Neural progenitor cell (in vitro differentiated cells): ENCODE measurements at regions not wholly inside any gene's neighbourhood (a gene's known extent, or its start where the extent isn't known, plus 50 kb on each side); places are given as distances from the start of the nearest gene placed in this dataset.

Source experiments
- DNase-seq: peaks from one replicate; pipeline ENCODE4 v3.0.0-alpha.2; 2016; ENCODE audit warnings: low spot score
- H2AFZ ChIP-seq: fragments of 200-600 bp; sonication (generic); replicated peaks from 2 replicates; pipeline ENCODE4 v1.6.1; 2016; ENCODE audit warnings: antibody characterized with exemption
- H3F3A ChIP-seq: fragments of 200-600 bp; sonication (generic); 2 replicates; pipeline ENCODE4 v1.6.1; 2016; ENCODE audit warnings: antibody characterized with exemption, low read depth
- H3K27ac ChIP-seq: fragments of 200-600 bp; sonication (generic); 2 replicates; pipeline ENCODE4 v1.5.1; 2016; ENCODE audit warnings: mild to moderate bottlenecking
- H3K27me3 ChIP-seq: fragments of 200-600 bp; sonication (generic); 2 replicates; pipeline ENCODE4 v1.6.1; 2016; ENCODE audit warnings: mild to moderate bottlenecking, moderate library complexity
- H3K36me3 ChIP-seq: fragments of 200-600 bp; sonication (generic); 2 replicates; pipeline ENCODE4 v1.5.1; 2016
- H3K4me1 ChIP-seq: fragments of 200-600 bp; sonication (generic); 2 replicates; pipeline ENCODE4 v1.6.1; 2016; ENCODE audit warnings: mixed run types
- H3K4me2 ChIP-seq: fragments of 200-600 bp; sonication (generic); 2 replicates; pipeline ENCODE4 v1.6.1; 2016
- H3K4me3 ChIP-seq: fragments of 200-600 bp; sonication (generic); 2 replicates; pipeline ENCODE4 v1.5.1; 2016
- H3K79me2 ChIP-seq: fragments of 200-600 bp; sonication (generic); 2 replicates; pipeline ENCODE4 v1.6.1; 2016; ENCODE audit warnings: low read depth
- H3K9ac ChIP-seq: fragments of 200-600 bp; sonication (generic); 2 replicates; pipeline ENCODE4 v1.6.1; 2016
- H3K9me3 ChIP-seq: fragments of 200-600 bp; sonication (generic); 2 replicates; pipeline ENCODE4 v1.5.1; 2016; ENCODE audit warnings: low read depth
- H4K20me1 ChIP-seq: fragments of 200-600 bp; sonication (generic); 2 replicates; pipeline ENCODE4 v1.6.1; 2016; ENCODE audit warnings: low read depth
- H3K27ac Mint-ChIP-seq: 3 replicates; pipeline ENCODE4 v1.8.0; 2021; ENCODE audit warnings: mixed read lengths
- H3K27me3 Mint-ChIP-seq: 2 replicates; pipeline ENCODE4 v1.8.0; 2022; ENCODE audit warnings: low read depth, mild to moderate bottlenecking, inconsistent platforms, moderate library complexity, mixed read lengths; ENCODE audit not compliant: insufficient read depth
- H3K36me3 Mint-ChIP-seq: 3 replicates; pipeline ENCODE4 v1.8.0; 2021; ENCODE audit warnings: mixed read lengths
- H3K4me1 Mint-ChIP-seq: 3 replicates; pipeline ENCODE4 v1.8.0; 2021; ENCODE audit warnings: mixed read lengths
- H3K4me3 Mint-ChIP-seq: 3 replicates; pipeline ENCODE4 v1.8.0; 2021; ENCODE audit warnings: mild to moderate bottlenecking, moderate library complexity, mixed read lengths
- H3K9me3 Mint-ChIP-seq: 3 replicates; pipeline ENCODE4 v1.8.0; 2020; ENCODE audit warnings: mixed read lengths
- EZH2 ChIP-seq: fragments of 200-600 bp; sonication (generic); IDR thresholded peaks from 2 replicates; pipeline ENCODE4 v1.6.1; 2017; ENCODE audit warnings: antibody characterized with exemption, mild to moderate bottlenecking, moderate library complexity
- EZH2phosphoT487 ChIP-seq: fragments of 200-600 bp; sonication (generic); IDR thresholded peaks from 2 replicates; pipeline ENCODE4 v1.6.1; 2017; ENCODE audit warnings: antibody characterized with exemption
- TF ChIP-seq, protein P1 (sequence below): fragments of 200-600 bp; sonication (generic); IDR thresholded peaks from 2 replicates; pipeline ENCODE4 v1.5.1; 2017; ENCODE audit warnings: antibody characterized with exemption, mild to moderate bottlenecking

DNA sequence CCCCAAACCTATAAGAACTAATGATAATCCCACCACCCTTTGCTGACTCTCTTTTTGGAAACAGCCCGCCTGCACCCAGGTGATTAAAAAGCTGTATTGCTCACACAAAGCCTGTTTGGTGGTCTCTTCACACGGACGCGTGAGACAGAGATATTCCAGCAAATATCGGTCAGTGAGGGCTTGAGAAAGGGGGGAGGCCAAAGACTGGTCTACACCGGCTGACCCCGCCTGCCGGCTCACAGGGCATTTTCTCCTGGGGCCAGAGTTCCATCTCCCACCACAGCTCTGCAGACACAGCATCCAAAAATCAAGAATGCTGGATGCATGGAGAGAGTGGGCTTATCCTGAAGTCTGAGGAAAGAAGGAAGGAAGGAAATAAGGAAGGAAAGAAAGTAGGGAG is 176.0 kb downstream of the SHOX start:
- Histone ChIP-seq H3K9ac (no peak overlapping the region), H3K4me1 (peaks cover 18% of the 10 kb centered on the region)
- peaks cover 7% of the 10 kb centered on the region for H3K27me3 Mint-ChIP-seq

DNA sequence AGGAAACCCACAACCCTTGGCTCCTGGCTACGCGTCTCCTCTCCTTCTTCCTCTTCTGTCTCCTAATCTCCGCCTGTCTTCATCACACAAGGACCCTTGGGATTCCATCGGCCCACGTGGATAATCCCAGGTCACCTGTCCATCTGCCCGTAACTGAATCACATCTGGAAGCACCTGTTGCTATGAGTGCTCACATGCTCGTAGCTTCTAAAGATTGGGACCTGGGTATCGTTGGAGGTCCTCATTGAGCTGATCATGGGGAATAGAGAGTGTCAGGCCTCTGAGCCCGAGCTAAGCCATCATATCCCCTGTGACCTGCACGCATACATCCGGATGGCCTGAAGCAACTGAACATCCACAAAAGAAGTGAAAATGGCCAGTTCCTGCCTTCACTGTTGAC is 175.4 kb downstream of the SHOX start:
- no peak for DNase-seq
- Mint-ChIP-seq H3K9me3 (peaks cover 7% of the 10 kb centered on the region), H3K4me3 (no peak overlapping the region), H3K27me3 (peaks cover 10% of the 10 kb centered on the region), H3K27ac (no peak overlapping the region), H3K36me3 (no peaks in the 10 kb centered on the region), H3K4me1 (peaks cover 2% of the 10 kb centered on the region)
- Histone ChIP-seq H3K27me3 (no peaks in the 10 kb centered on the region), H3K9ac (no peak overlapping the region), H3K4me2 (peak overlapping the region; percentile 69), H3K36me3 (no peaks in the 10 kb centered on the region), H3K27ac (no peak overlapping the region), H3K4me3 (no peak overlapping the region), H3K9me3 (no peaks in the 10 kb centered on the region), H4K20me1 (no peaks in the 10 kb centered on the region), H3K79me2 (no peaks in the 10 kb centered on the region), H3F3A (peaks cover 12% of the 10 kb centered on the region), H3K4me1 (peaks cover 18% of the 10 kb centered on the region), H2AFZ (peak overlapping the region; percentile 72)
- TF ChIP-seq, protein P1, sequence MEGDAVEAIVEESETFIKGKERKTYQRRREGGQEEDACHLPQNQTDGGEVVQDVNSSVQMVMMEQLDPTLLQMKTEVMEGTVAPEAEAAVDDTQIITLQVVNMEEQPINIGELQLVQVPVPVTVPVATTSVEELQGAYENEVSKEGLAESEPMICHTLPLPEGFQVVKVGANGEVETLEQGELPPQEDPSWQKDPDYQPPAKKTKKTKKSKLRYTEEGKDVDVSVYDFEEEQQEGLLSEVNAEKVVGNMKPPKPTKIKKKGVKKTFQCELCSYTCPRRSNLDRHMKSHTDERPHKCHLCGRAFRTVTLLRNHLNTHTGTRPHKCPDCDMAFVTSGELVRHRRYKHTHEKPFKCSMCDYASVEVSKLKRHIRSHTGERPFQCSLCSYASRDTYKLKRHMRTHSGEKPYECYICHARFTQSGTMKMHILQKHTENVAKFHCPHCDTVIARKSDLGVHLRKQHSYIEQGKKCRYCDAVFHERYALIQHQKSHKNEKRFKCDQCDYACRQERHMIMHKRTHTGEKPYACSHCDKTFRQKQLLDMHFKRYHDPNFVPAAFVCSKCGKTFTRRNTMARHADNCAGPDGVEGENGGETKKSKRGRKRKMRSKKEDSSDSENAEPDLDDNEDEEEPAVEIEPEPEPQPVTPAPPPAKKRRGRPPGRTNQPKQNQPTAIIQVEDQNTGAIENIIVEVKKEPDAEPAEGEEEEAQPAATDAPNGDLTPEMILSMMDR = no peak
- no peak for TF ChIP-seq EZH2

More for the DNA sequence above, 176.0 kb downstream of the SHOX start:
- no peak for DNase-seq
- H3K4me2 ChIP-seq = no peak overlapping the region
- H4K20me1 ChIP-seq = no peaks in the 10 kb centered on the region
- H3K27ac ChIP-seq = no peak overlapping the region
- H3K36me3 ChIP-seq = no peaks in the 10 kb centered on the region
- H3K27me3 ChIP-seq = no peaks in the 10 kb centered on the region
- no peak overlapping the region for H2AFZ ChIP-seq
- no peak overlapping the region for H3K4me3 Mint-ChIP-seq
- H3K9me3 Mint-ChIP-seq = peaks cover 4% of the 10 kb centered on the region
- no peaks in the 10 kb centered on the region for H3K9me3 ChIP-seq
- H3K79me2 ChIP-seq = no peaks in the 10 kb centered on the region
- peaks cover 2% of the 10 kb centered on the region for H3K4me1 Mint-ChIP-seq
- H3K27ac Mint-ChIP-seq = no peak overlapping the region
- TF ChIP-seq EZH2 = no peak
- TF ChIP-seq EZH2phosphoT487 = no peak
- TF ChIP-seq, protein P1 = no peak
- H3K4me3 ChIP-seq = no peak overlapping the region
- H3K36me3 Mint-ChIP-seq = no peaks in the 10 kb centered on the region
- H3F3A ChIP-seq = peaks cover 12% of the 10 kb centered on the region

DNA sequence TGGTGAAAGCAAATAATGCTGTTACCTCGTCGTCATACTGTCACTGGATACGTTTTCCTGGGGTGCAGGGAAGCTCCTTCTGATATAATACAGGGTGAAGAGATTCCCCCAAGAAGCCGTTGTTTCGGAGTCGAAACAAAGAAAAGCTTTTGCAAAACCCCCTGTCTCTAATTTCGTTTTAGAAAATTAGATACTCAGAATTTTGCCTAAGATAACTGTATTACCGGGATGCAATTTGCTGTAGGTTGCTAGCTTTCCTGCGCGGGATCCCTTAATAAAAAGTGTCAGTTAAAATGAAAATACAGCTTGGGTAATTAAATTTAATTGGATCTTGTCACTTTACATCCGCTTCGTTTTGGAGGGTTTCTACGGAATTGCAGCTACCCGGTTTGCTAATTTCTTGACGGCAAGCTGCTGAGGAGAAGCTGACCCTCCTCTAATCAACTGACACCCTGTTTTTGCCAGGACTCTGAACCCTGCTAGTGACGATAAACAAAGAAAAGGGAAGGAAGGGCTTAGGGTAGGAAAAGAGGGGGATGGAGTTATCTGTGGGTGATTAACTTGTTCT is 174.6 kb downstream of the SHOX start:
- peaks cover 7% of the 10 kb centered on the region for H3K9me3 Mint-ChIP-seq
- no peaks in the 10 kb centered on the region for H3K36me3 ChIP-seq
- TF ChIP-seq EZH2 (no peak), EZH2phosphoT487 (no peak)
- TF ChIP-seq, protein P1 = no peak
- H3F3A ChIP-seq = peaks cover 12% of the 10 kb centered on the region
- H3K4me1 ChIP-seq = peaks cover 18% of the 10 kb centered on the region
- H3K27me3 Mint-ChIP-seq = peaks cover 13% of the 10 kb centered on the region
- no peaks in the 10 kb centered on the region for H4K20me1 ChIP-seq
- peak; percentile 50 for DNase-seq
- H3K9ac ChIP-seq = no peak overlapping the region
- no peaks in the 10 kb centered on the region for H3K27me3 ChIP-seq
- no peak overlapping the region for H3K27ac Mint-ChIP-seq
- peaks cover 2% of the 10 kb centered on the region for H3K4me1 Mint-ChIP-seq
- peak overlapping the region; percentile 29 for H3K4me3 ChIP-seq
- peak overlapping the region; percentile 55 for H3K4me3 Mint-ChIP-seq
- H2AFZ ChIP-seq = peak overlapping the region; percentile 72
- no peaks in the 10 kb centered on the region for H3K9me3 ChIP-seq
- H3K4me2 ChIP-seq = peak overlapping the region; percentile 69
- H3K27ac ChIP-seq = peak overlapping the region; percentile 31
- H3K79me2 ChIP-seq = no peaks in the 10 kb centered on the region
- no peaks in the 10 kb centered on the region for H3K36me3 Mint-ChIP-seq
